ENCODE measurements at regions not wholly inside any gene's neighbourhood (a gene's known extent, or its start where the extent isn't known, plus 50 kb on each side); places are given as distances from the start of the nearest gene placed in this dataset.
A peak's percentile ranks its signal among the peaks of the same experiment; 100 is the strongest.

- intact Hi-C loops (cut with DNase I): no loop called here
- H3K9me3 ChIP-seq: no peaks in the 10 kb centered on the region
- no peak for TF ChIP-seq CTCF (IDR thresholded peaks at IDR 0.05)
- no peak for TF ChIP-seq POLR2A (IDR thresholded peaks at IDR 0.05)
- no peaks in the 10 kb centered on the region for H3K27me3 ChIP-seq
- no peak overlapping the region for H3K4me3 ChIP-seq (replicated peaks in 1 of 3)
- no peak overlapping the region for H3K27ac ChIP-seq
- WGBS, 2 donors: 82 to 93% methylated on average over 9 of the region's 9 CpGs
- H3K36me3 ChIP-seq: no peaks in the 10 kb centered on the region
- no peak for DNase-seq
- peaks cover 13 to 22% of the 10 kb centered on the region in 2 donors for H3K4me1 ChIP-seq
Observed at GRCh38 chr10:78684947-78685346, 383.8 kb upstream of the ZMIZ1 start.

GRCh38 chr10:78685466-78686103, 383.2 kb upstream of the ZMIZ1 start:
- WGBS, 2 donors: 85 to 91% methylated on average over 7 of the region's 7 CpGs
- Histone ChIP-seq H3K36me3 (no peaks in the 10 kb centered on the region), H3K27ac (no peak overlapping the region), H3K4me3 (replicated peaks in 1 of 3) (no peak overlapping the region), H3K27me3 (no peaks in the 10 kb centered on the region), H3K4me1 (peaks cover 15 to 26% of the 10 kb centered on the region in 2 donors), H3K9me3 (no peaks in the 10 kb centered on the region)
- no peak for DNase-seq
- TF ChIP-seq CTCF (IDR thresholded peaks at IDR 0.05) (no peak), POLR2A (IDR thresholded peaks at IDR 0.05) (no peak)
- intact Hi-C loops (cut with DNase I): no loop called here

- TF ChIP-seq POLR2A (IDR thresholded peaks at IDR 0.05): no peak
- no peak for TF ChIP-seq CTCF (IDR thresholded peaks at IDR 0.05)
- H3K27me3 ChIP-seq: no peaks in the 10 kb centered on the region
- H3K4me3 ChIP-seq (replicated peaks in 1 of 3): no peak overlapping the region
- no peaks in the 10 kb centered on the region for H3K9me3 ChIP-seq
- peaks cover 17 to 27% of the 10 kb centered on the region in 2 donors for H3K4me1 ChIP-seq
- DNase-seq: no peak
- no peaks in the 10 kb centered on the region for H3K36me3 ChIP-seq
- WGBS, 2 donors: 85 to 86% methylated on average over 10 of the region's 10 CpGs
- H3K27ac ChIP-seq: no peak overlapping the region
- intact Hi-C loops (cut with DNase I): no loop called here
Observed at GRCh38 chr10:78686444-78687060, 382.2 kb upstream of the ZMIZ1 start.

- no peak for TF ChIP-seq POLR2A (IDR thresholded peaks at IDR 0.05)
- TF ChIP-seq CTCF (IDR thresholded peaks at IDR 0.05): no peak
- H3K36me3 ChIP-seq: no peaks in the 10 kb centered on the region
- peaks cover 17 to 27% of the 10 kb centered on the region in 2 donors for H3K4me1 ChIP-seq
- H3K27me3 ChIP-seq: no peaks in the 10 kb centered on the region
- DNase-seq: no peak
- H3K4me3 ChIP-seq (replicated peaks in 1 of 3): no peak overlapping the region
- intact Hi-C loops (cut with DNase I): no loop called here
- no peaks in the 10 kb centered on the region for H3K9me3 ChIP-seq
- no peak overlapping the region for H3K27ac ChIP-seq
Observed at GRCh38 chr10:78687626-78688025, 381.1 kb upstream of the ZMIZ1 start.

GRCh38 chr10:78688230-78688900, 380.4 kb upstream of the ZMIZ1 start:
- WGBS, 2 donors: 56 to 76% methylated on average over 5 to 6 of the region's 6 CpGs
- no peaks in the 10 kb centered on the region for H3K27me3 ChIP-seq
- H3K36me3 ChIP-seq: no peaks in the 10 kb centered on the region
- intact Hi-C loops (cut with DNase I): no loop called here
- H3K27ac ChIP-seq: peak overlapping the region; percentile 7 to 74 (median 44)
- H3K9me3 ChIP-seq: no peaks in the 10 kb centered on the region
- H3K4me1 ChIP-seq: peaks cover 17 to 27% of the 10 kb centered on the region in 2 donors
- H3K4me3 ChIP-seq (replicated peaks in 1 of 3): no peak overlapping the region
- DNase-seq: peak; percentile 75 to 85
- TF ChIP-seq POLR2A (IDR thresholded peaks at IDR 0.05): no peak
- no peak for TF ChIP-seq CTCF (IDR thresholded peaks at IDR 0.05)

Measured in thyroid gland (tissue), 4 donors.